ENCODE measurements at regions not wholly inside any gene's neighbourhood (a gene's known extent, or its start where the extent isn't known, plus 50 kb on each side); places are given as distances from the start of the nearest gene placed in this dataset.

DNA sequence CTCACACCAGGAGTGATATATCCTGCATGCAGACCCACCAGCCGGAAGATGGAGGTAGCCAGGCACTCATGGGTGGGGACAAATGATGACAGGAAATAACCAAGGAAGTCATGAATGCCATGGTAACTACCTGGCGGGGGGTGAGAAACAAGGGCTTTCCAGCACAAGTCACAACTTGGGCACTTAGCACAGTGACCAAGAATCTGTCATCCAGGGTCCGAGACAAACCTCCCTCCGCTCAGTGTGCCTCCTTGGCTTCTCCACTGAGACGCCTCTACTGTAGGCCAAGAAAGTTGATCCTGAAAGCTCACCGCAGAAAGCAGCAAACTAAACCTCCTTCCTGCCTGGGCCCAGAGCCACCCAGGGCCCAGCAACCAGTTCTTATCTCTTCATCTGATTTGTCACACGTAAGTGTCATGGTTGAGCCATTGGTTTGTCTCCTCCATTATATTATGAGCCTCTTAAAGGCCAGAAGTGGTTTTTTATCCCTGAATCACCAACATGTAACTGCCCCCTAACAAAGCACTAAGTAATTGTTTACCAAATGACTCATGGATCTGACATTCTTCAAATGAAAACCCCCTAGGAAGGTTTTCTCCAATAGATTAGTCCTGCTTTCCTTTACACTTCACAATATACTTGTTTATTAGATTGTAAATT lies 84.3 kb upstream of the TAB2 start:
- H3K9me3 ChIP-seq (ENCODE audit: low read length), result no peaks in the 10 kb centered on the region
- no TSS peak for BruUV-seq (replicated peaks)
- no peak overlapping the region for H3K4me2 ChIP-seq (ENCODE audit: low read length)
- intact Hi-C loops (cut with micrococcal nuclease; ENCODE audit: unreplicated experiment), result no loop called here
- no peak overlapping the region for H2AFZ ChIP-seq (ENCODE audit: low read length)
- no peak for DNase-seq (ENCODE audit: low spot score)
- H3K4me1 ChIP-seq (ENCODE audit: insufficient read depth, low read length, poor library complexity, severe bottlenecking), result peaks cover 11% of the 10 kb centered on the region
- H3K27ac ChIP-seq (ENCODE audit: low read depth, low read length, poor library complexity, severe bottlenecking), result no peak overlapping the region
- no peaks in the 10 kb centered on the region for H3K36me3 ChIP-seq (ENCODE audit: insufficient read depth, low read length)
- no peaks in the 10 kb centered on the region for H4K20me1 ChIP-seq (ENCODE audit: insufficient read depth, low read length)
- ChIA-PET POLR2A (no interaction called here), CTCF (ENCODE audit: unreplicated experiment) (no interaction called here)
- H3K79me2 ChIP-seq (ENCODE audit: insufficient read depth, low read depth, low read length), result no peaks in the 10 kb centered on the region
- TF ChIP-seq EZH2phosphoT487 (IDR thresholded peaks at IDR 0.05; ENCODE audit: borderline replicate concordance, low read depth, low read length), result no peak
- TF ChIP-seq, protein P1, sequence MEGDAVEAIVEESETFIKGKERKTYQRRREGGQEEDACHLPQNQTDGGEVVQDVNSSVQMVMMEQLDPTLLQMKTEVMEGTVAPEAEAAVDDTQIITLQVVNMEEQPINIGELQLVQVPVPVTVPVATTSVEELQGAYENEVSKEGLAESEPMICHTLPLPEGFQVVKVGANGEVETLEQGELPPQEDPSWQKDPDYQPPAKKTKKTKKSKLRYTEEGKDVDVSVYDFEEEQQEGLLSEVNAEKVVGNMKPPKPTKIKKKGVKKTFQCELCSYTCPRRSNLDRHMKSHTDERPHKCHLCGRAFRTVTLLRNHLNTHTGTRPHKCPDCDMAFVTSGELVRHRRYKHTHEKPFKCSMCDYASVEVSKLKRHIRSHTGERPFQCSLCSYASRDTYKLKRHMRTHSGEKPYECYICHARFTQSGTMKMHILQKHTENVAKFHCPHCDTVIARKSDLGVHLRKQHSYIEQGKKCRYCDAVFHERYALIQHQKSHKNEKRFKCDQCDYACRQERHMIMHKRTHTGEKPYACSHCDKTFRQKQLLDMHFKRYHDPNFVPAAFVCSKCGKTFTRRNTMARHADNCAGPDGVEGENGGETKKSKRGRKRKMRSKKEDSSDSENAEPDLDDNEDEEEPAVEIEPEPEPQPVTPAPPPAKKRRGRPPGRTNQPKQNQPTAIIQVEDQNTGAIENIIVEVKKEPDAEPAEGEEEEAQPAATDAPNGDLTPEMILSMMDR (conservative IDR thresholded peaks at IDR 0.05; ENCODE audit: low read length), result no peak
- no peak overlapping the region for H3K4me3 ChIP-seq (ENCODE audit: low read depth, low read length, poor library complexity, severe bottlenecking)
- no peaks in the 10 kb centered on the region for H3K9me2 ChIP-seq (ENCODE audit: insufficient read depth, low read length)

DNA sequence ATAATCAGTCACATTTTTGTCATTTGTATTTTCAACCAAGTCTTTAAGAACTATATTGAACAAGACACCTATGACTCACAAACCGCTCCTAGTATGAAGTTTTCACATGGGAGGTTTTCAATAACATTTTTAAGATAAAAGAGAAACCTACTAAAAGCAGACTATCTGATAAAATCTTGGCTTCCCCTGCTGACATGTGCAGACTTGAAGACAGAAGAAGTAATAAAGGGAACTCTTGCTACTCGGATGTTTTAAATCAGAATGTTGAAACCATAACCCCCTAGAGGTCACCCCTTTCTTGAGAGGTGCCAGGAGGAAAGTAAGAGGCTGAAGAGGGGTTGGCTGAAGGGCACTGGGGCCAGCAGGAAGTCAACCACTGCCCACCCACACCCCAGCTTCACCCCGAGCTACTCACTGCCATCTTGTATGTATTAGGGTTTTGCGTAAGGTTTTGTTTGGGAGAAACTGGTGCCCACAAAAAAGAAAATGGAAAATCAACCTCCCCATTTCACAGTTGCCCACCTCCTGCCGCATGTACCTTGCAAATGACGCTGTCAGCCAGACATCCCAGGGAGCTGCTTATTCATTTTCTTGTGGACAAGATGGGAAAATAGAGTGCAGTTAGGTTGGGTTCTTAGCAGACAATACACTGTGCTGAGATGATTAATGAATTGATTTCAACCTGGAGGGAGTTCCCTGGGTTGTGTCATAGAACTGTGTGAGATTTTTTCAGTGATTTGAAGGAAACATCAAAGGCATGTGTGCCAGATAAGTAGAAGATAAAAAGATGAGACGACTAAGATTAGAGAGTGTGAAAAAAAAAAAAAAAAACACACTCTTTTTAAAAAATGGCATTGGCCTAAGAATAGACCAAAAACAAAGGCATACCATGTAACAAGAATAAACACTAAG lies 83.2 kb upstream of the TAB2 start:
- Histone ChIP-seq H2AFZ (ENCODE audit: low read length) (no peak overlapping the region), H3K4me3 (ENCODE audit: low read depth, low read length, poor library complexity, severe bottlenecking) (no peak overlapping the region), H3K4me2 (ENCODE audit: low read length) (no peak overlapping the region), H3K4me1 (ENCODE audit: insufficient read depth, low read length, poor library complexity, severe bottlenecking) (peaks cover 11% of the 10 kb centered on the region), H3K36me3 (ENCODE audit: insufficient read depth, low read length) (no peaks in the 10 kb centered on the region), H3K9me3 (ENCODE audit: low read length) (no peaks in the 10 kb centered on the region), H4K20me1 (ENCODE audit: insufficient read depth, low read length) (no peaks in the 10 kb centered on the region), H3K79me2 (ENCODE audit: insufficient read depth, low read depth, low read length) (no peaks in the 10 kb centered on the region), H3K27ac (ENCODE audit: low read depth, low read length, poor library complexity, severe bottlenecking) (no peak overlapping the region), H3K9me2 (ENCODE audit: insufficient read depth, low read length) (no peaks in the 10 kb centered on the region)
- no peak for DNase-seq (ENCODE audit: low spot score)
- BruUV-seq (replicated peaks), result no TSS peak
- intact Hi-C loops (cut with micrococcal nuclease; ENCODE audit: unreplicated experiment), result no loop called here
- TF ChIP-seq, protein P1 (conservative IDR thresholded peaks at IDR 0.05; ENCODE audit: low read length), result no peak
- no peak for TF ChIP-seq EZH2phosphoT487 (IDR thresholded peaks at IDR 0.05; ENCODE audit: borderline replicate concordance, low read depth, low read length)
- CTCF ChIA-PET (ENCODE audit: unreplicated experiment), result no interaction called here
- POLR2A ChIA-PET, result interaction anchor here (0.7 kb wide), 1 partner anchor 942 kb away, joined by 4 read pairs; no protein-coding TSS in a partner anchor

Measured in OCI-LY7 (cell line).